HUES48 (cell line): ENCODE measurements at regions not wholly inside any gene's neighbourhood (a gene's known extent, or its start where the extent isn't known, plus 50 kb on each side); places are given as distances from the start of the nearest gene placed in this dataset.
"Not testable (repeated sequence)": the region's sequence is repeated elsewhere in the genome, so short reads cannot be mapped to it uniquely, and the experiment has no call there.

Experiments
- H3K27ac ChIP-seq: one replicate; pipeline ENCODE4 v1.7.0; 2013; ENCODE audit warnings: low read depth, low read length, inconsistent platforms
- H3K27me3 ChIP-seq: 2 replicates; pipeline ENCODE4 v1.6.1; 2013; ENCODE audit warnings: mild to moderate bottlenecking, low read length; ENCODE audit not compliant: control insufficient read depth, insufficient read depth
- H3K36me3 ChIP-seq: 2 replicates; pipeline ENCODE4 v1.6.1; 2013; ENCODE audit warnings: low read length; ENCODE audit not compliant: control insufficient read depth, insufficient read depth
- H3K4me1 ChIP-seq: 2 replicates; pipeline ENCODE4 v1.6.1; 2013; ENCODE audit warnings: mild to moderate bottlenecking, low read length; ENCODE audit not compliant: control insufficient read depth, insufficient read depth
- H3K4me3 ChIP-seq: 2 replicates; pipeline ENCODE4 v1.5.1; 2013; ENCODE audit warnings: mild to moderate bottlenecking, low read depth, low read length
- H3K9ac ChIP-seq: 2 replicates; pipeline ENCODE4 v1.6.1; 2013; ENCODE audit warnings: mild to moderate bottlenecking, low read depth, low read length, moderate library complexity
- H3K9me3 ChIP-seq: 2 replicates; pipeline ENCODE4 v1.6.1; 2013; ENCODE audit warnings: low read length; ENCODE audit not compliant: control insufficient read depth, insufficient read depth

GRCh38 chr18:22570492-22570891 lies 152.8 kb upstream of the CTAGE1 start:
- Histone ChIP-seq H3K27me3 (no peaks in the 10 kb centered on the region), H3K36me3 (no peaks in the 10 kb centered on the region), H3K9me3 (no peaks in the 10 kb centered on the region), H3K4me3 (no peak overlapping the region), H3K27ac (no peak overlapping the region), H3K4me1 (no peaks in the 10 kb centered on the region), H3K9ac (no peak overlapping the region)

GRCh38 chr18:22572341-22572740 lies 154.6 kb upstream of the CTAGE1 start:
- Histone ChIP-seq H3K9me3 (no peaks in the 10 kb centered on the region), H3K36me3 (no peaks in the 10 kb centered on the region), H3K9ac (no peak overlapping the region), H3K27ac (no peak overlapping the region), H3K27me3 (no peaks in the 10 kb centered on the region), H3K4me3 (no peak overlapping the region), H3K4me1 (no peaks in the 10 kb centered on the region)

GRCh38 chr18:22579271-22579670 lies 161.6 kb upstream of the CTAGE1 start:
- no peaks in the 10 kb centered on the region for H3K36me3 ChIP-seq
- H3K27me3 ChIP-seq: no peaks in the 10 kb centered on the region
- no peak overlapping the region for H3K4me3 ChIP-seq
- H3K4me1 ChIP-seq: no peaks in the 10 kb centered on the region
- H3K9ac ChIP-seq: no peak overlapping the region
- H3K27ac ChIP-seq: no peak overlapping the region
- H3K9me3 ChIP-seq: no peaks in the 10 kb centered on the region

GRCh38 chr18:22585333-22585732 lies 167.6 kb upstream of the CTAGE1 start:
- Histone ChIP-seq H3K9me3 (no peaks in the 10 kb centered on the region), H3K4me1 (no peaks in the 10 kb centered on the region), H3K9ac (no peak overlapping the region), H3K27ac (no peak overlapping the region), H3K4me3 (no peak overlapping the region), H3K36me3 (no peaks in the 10 kb centered on the region), H3K27me3 (no peaks in the 10 kb centered on the region)

GRCh38 chr18:22585821-22586220 lies 168.1 kb upstream of the CTAGE1 start:
- Histone ChIP-seq H3K4me1 (no peaks in the 10 kb centered on the region), H3K9me3 (no peaks in the 10 kb centered on the region), H3K4me3 (no peak overlapping the region), H3K27ac (no peak overlapping the region), H3K36me3 (no peaks in the 10 kb centered on the region), H3K9ac (no peak overlapping the region), H3K27me3 (no peaks in the 10 kb centered on the region)

GRCh38 chr18:22591222-22591621 lies 173.5 kb upstream of the CTAGE1 start:
- no peaks in the 10 kb centered on the region for H3K4me1 ChIP-seq
- H3K36me3 ChIP-seq: no peaks in the 10 kb centered on the region
- H3K4me3 ChIP-seq: no peak overlapping the region
- H3K27ac ChIP-seq: no peak overlapping the region
- no peaks in the 10 kb centered on the region for H3K27me3 ChIP-seq
- H3K9ac ChIP-seq: no peak overlapping the region
- no peaks in the 10 kb centered on the region for H3K9me3 ChIP-seq

- no peaks in the 10 kb centered on the region for H3K27me3 ChIP-seq
- no peaks in the 10 kb centered on the region for H3K4me1 ChIP-seq
- H3K9me3 ChIP-seq: no peaks in the 10 kb centered on the region
- no peak overlapping the region for H3K4me3 ChIP-seq
- H3K9ac ChIP-seq: no peak overlapping the region
- H3K36me3 ChIP-seq: no peaks in the 10 kb centered on the region
- H3K27ac ChIP-seq: no peak overlapping the region
Measured at GRCh38 chr18:22594155-22594690, 176.5 kb upstream of the CTAGE1 start.

GRCh38 chr18:22601481-22601880 lies 183.8 kb upstream of the CTAGE1 start:
- Histone ChIP-seq H3K9me3 (no peaks in the 10 kb centered on the region), H3K27ac (no peak overlapping the region), H3K9ac (no peak overlapping the region), H3K4me3 (no peak overlapping the region), H3K27me3 (no peaks in the 10 kb centered on the region), H3K4me1 (no peaks in the 10 kb centered on the region), H3K36me3 (no peaks in the 10 kb centered on the region)

- H3K9ac ChIP-seq, H3K27me3 ChIP-seq, H3K4me3 ChIP-seq, H3K27ac ChIP-seq, H3K9me3 ChIP-seq, H3K36me3 ChIP-seq, H3K4me1 ChIP-seq: not testable (repeated sequence)
Measured at GRCh38 chr18:22602456-22602855, 184.7 kb upstream of the CTAGE1 start.

GRCh38 chr18:22603902-22604301 lies 186.2 kb upstream of the CTAGE1 start:
- H3K36me3 ChIP-seq: no peaks in the 10 kb centered on the region
- H3K4me3 ChIP-seq: no peak overlapping the region
- H3K27ac ChIP-seq: no peak overlapping the region
- H3K9ac ChIP-seq: no peak overlapping the region
- H3K4me1 ChIP-seq: no peaks in the 10 kb centered on the region
- H3K27me3 ChIP-seq: no peaks in the 10 kb centered on the region
- H3K9me3 ChIP-seq: no peaks in the 10 kb centered on the region

- H3K4me1 ChIP-seq: no peaks in the 10 kb centered on the region
- H3K9me3 ChIP-seq: no peaks in the 10 kb centered on the region
- no peaks in the 10 kb centered on the region for H3K27me3 ChIP-seq
- no peak overlapping the region for H3K27ac ChIP-seq
- no peak overlapping the region for H3K4me3 ChIP-seq
- H3K36me3 ChIP-seq: no peaks in the 10 kb centered on the region
- H3K9ac ChIP-seq: no peak overlapping the region
Measured at GRCh38 chr18:22604390-22604985, 186.8 kb upstream of the CTAGE1 start.
